ENCODE measurements at regions not wholly inside any gene's neighbourhood (a gene's known extent, or its start where the extent isn't known, plus 50 kb on each side); places are given as distances from the start of the nearest gene placed in this dataset.

GRCh38 chr11:121748068-121748467 lies 295.3 kb upstream of the SORL1-AS1 start:
- no peak for ATAC-seq (ENCODE audit: low read depth)

GRCh38 chr11:121743285-121743684 lies 290.5 kb upstream of the SORL1-AS1 start:
- H3K9me3 ChIP-seq (ENCODE audit: severe bottlenecking): no peaks in the 10 kb centered on the region
- no peak overlapping the region for H3K27ac ChIP-seq (ENCODE audit: poor library complexity, severe bottlenecking)
- H3K4me3 ChIP-seq (ENCODE audit: severe bottlenecking): no peak overlapping the region
- no peaks in the 10 kb centered on the region for H3K27me3 ChIP-seq (ENCODE audit: insufficient read depth, poor library complexity, severe bottlenecking)
- TF ChIP-seq CTCF (IDR thresholded peaks at IDR 0.05; ENCODE audit: poor library complexity, severe bottlenecking): no peak
- no peak for DNase-seq (ENCODE audit: low spot score)
- no peaks in the 10 kb centered on the region for H3K36me3 ChIP-seq (ENCODE audit: low read depth)
- no peaks in the 10 kb centered on the region for H3K4me1 ChIP-seq (ENCODE audit: insufficient read depth, poor library complexity, severe bottlenecking)
- no peak for ATAC-seq (ENCODE audit: low read depth)

More at GRCh38 chr11:121748068-121748467, 295.3 kb upstream of the SORL1-AS1 start:
- Histone ChIP-seq H3K4me3 (ENCODE audit: severe bottlenecking) (no peak overlapping the region), H3K27ac (ENCODE audit: poor library complexity, severe bottlenecking) (no peak overlapping the region), H3K4me1 (ENCODE audit: insufficient read depth, poor library complexity, severe bottlenecking) (no peaks in the 10 kb centered on the region), H3K27me3 (ENCODE audit: insufficient read depth, poor library complexity, severe bottlenecking) (no peaks in the 10 kb centered on the region), H3K9me3 (ENCODE audit: severe bottlenecking) (no peaks in the 10 kb centered on the region), H3K36me3 (ENCODE audit: low read depth) (no peaks in the 10 kb centered on the region)
- no peak for TF ChIP-seq CTCF (IDR thresholded peaks at IDR 0.05; ENCODE audit: poor library complexity, severe bottlenecking)
- no peak for DNase-seq (ENCODE audit: low spot score)

- TF ChIP-seq CTCF (IDR thresholded peaks at IDR 0.05; ENCODE audit: poor library complexity, severe bottlenecking): no peak
- H3K27ac ChIP-seq (ENCODE audit: poor library complexity, severe bottlenecking): no peak overlapping the region
- no peak overlapping the region for H3K4me3 ChIP-seq (ENCODE audit: severe bottlenecking)
- no peak for DNase-seq (ENCODE audit: low spot score)
- H3K4me1 ChIP-seq (ENCODE audit: insufficient read depth, poor library complexity, severe bottlenecking): no peaks in the 10 kb centered on the region
- no peaks in the 10 kb centered on the region for H3K9me3 ChIP-seq (ENCODE audit: severe bottlenecking)
- no peaks in the 10 kb centered on the region for H3K27me3 ChIP-seq (ENCODE audit: insufficient read depth, poor library complexity, severe bottlenecking)
- no peak for ATAC-seq (ENCODE audit: low read depth)
- no peaks in the 10 kb centered on the region for H3K36me3 ChIP-seq (ENCODE audit: low read depth)
Measured at GRCh38 chr11:121741761-121742361, 289.1 kb upstream of the SORL1-AS1 start.

- Histone ChIP-seq H3K27me3 (ENCODE audit: insufficient read depth, poor library complexity, severe bottlenecking) (no peaks in the 10 kb centered on the region), H3K36me3 (ENCODE audit: low read depth) (no peaks in the 10 kb centered on the region), H3K4me1 (ENCODE audit: insufficient read depth, poor library complexity, severe bottlenecking) (no peaks in the 10 kb centered on the region), H3K9me3 (ENCODE audit: severe bottlenecking) (no peaks in the 10 kb centered on the region), H3K4me3 (ENCODE audit: severe bottlenecking) (no peak overlapping the region), H3K27ac (ENCODE audit: poor library complexity, severe bottlenecking) (no peak overlapping the region)
- no peak for ATAC-seq (ENCODE audit: low read depth)
- no peak for TF ChIP-seq CTCF (IDR thresholded peaks at IDR 0.05; ENCODE audit: poor library complexity, severe bottlenecking)
- DNase-seq (ENCODE audit: low spot score): no peak
Measured at GRCh38 chr11:121741351-121741760, 288.6 kb upstream of the SORL1-AS1 start.

GRCh38 chr11:121740902-121741301 lies 288.1 kb upstream of the SORL1-AS1 start:
- Histone ChIP-seq H3K27ac (ENCODE audit: poor library complexity, severe bottlenecking) (no peak overlapping the region), H3K9me3 (ENCODE audit: severe bottlenecking) (no peaks in the 10 kb centered on the region), H3K36me3 (ENCODE audit: low read depth) (no peaks in the 10 kb centered on the region), H3K27me3 (ENCODE audit: insufficient read depth, poor library complexity, severe bottlenecking) (no peaks in the 10 kb centered on the region), H3K4me3 (ENCODE audit: severe bottlenecking) (no peak overlapping the region), H3K4me1 (ENCODE audit: insufficient read depth, poor library complexity, severe bottlenecking) (no peaks in the 10 kb centered on the region)
- no peak for DNase-seq (ENCODE audit: low spot score)
- no peak for ATAC-seq (ENCODE audit: low read depth)
- no peak for TF ChIP-seq CTCF (IDR thresholded peaks at IDR 0.05; ENCODE audit: poor library complexity, severe bottlenecking)

All from RWPE2 (cell line).